ENCODE measurements at regions not wholly inside any gene's neighbourhood (a gene's known extent, or its start where the extent isn't known, plus 50 kb on each side); places are given as distances from the start of the nearest gene placed in this dataset.
"Not testable (repeated sequence)": the region's sequence is repeated elsewhere in the genome, so short reads cannot be mapped to it uniquely, and the experiment has no call there.

DNA sequence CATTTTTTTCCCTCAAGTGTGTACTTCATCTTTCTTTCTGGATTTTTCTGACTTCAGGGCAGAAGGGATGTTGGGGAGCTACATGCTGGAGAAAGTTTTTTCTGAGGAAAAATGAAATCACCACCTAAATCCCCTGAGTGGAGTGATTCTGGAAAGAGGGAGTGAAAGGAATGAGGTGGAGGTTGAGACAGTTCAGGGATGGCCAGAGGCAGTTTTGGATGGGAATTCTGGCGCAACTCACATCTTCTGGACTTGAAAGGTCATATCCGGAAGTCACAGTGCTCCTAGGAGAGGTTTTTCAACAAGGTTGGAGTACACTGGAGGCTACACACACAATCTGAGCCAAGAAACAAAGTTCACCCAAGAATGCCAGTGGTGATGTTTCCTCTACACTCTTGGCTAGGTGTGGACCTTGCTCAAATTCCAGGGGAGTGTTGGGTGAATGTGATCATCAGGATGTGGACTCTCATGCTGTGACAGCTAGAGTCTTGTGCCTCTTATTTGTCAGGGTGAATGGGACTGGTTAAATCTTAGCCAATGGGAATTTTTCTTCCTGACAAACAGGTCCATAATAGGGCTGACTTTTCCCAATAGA is 161.5 kb downstream of the HLX start:
- no peak overlapping the region for H3K27ac Mint-ChIP-seq (ENCODE audit: unreplicated experiment)
- TF ChIP-seq, protein P1, sequence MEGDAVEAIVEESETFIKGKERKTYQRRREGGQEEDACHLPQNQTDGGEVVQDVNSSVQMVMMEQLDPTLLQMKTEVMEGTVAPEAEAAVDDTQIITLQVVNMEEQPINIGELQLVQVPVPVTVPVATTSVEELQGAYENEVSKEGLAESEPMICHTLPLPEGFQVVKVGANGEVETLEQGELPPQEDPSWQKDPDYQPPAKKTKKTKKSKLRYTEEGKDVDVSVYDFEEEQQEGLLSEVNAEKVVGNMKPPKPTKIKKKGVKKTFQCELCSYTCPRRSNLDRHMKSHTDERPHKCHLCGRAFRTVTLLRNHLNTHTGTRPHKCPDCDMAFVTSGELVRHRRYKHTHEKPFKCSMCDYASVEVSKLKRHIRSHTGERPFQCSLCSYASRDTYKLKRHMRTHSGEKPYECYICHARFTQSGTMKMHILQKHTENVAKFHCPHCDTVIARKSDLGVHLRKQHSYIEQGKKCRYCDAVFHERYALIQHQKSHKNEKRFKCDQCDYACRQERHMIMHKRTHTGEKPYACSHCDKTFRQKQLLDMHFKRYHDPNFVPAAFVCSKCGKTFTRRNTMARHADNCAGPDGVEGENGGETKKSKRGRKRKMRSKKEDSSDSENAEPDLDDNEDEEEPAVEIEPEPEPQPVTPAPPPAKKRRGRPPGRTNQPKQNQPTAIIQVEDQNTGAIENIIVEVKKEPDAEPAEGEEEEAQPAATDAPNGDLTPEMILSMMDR (IDR thresholded peaks at IDR 0.05) = no peak
- H3K4me1 Mint-ChIP-seq (ENCODE audit: low read depth) = no peaks in the 10 kb centered on the region
- DNase-seq (ENCODE audit: low spot score) = no peak
- H3K27me3 Mint-ChIP-seq (ENCODE audit: low read depth) = peaks cover 8% of the 10 kb centered on the region
- H3K9me3 Mint-ChIP-seq (ENCODE audit: low read depth) = no peaks in the 10 kb centered on the region
- H3K36me3 Mint-ChIP-seq (ENCODE audit: low read depth) = no peaks in the 10 kb centered on the region
- H3K4me3 Mint-ChIP-seq (ENCODE audit: unreplicated experiment) = no peak overlapping the region

DNA sequence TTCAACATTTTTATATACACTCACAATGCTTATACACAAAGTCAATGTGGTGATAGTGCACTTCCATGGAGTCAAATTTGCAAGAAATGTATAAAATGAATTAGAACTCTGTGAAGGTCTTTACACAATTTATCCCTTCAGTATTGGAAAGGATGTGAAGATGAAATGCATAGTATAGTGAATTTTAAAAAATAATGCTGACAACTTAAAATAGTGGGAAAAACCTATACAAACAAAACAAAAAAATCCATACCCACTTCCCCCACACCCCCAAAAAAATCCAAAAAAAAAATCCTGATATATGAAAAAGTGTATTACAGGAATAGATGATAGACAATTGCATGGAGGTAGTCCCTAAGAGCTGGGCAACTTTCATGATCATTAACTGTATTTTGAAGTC is 165.3 kb downstream of the HLX start:
- H3K36me3 Mint-ChIP-seq (ENCODE audit: low read depth) = peaks cover 2% of the 10 kb centered on the region
- DNase-seq (ENCODE audit: low spot score) = no peak
- peaks cover 8% of the 10 kb centered on the region for H3K4me1 Mint-ChIP-seq (ENCODE audit: low read depth)
- no peak overlapping the region for H3K4me3 Mint-ChIP-seq (ENCODE audit: unreplicated experiment)
- H3K9me3 Mint-ChIP-seq (ENCODE audit: low read depth) = peaks cover 11% of the 10 kb centered on the region
- peaks cover 9% of the 10 kb centered on the region for H3K27me3 Mint-ChIP-seq (ENCODE audit: low read depth)
- no peak overlapping the region for H3K27ac Mint-ChIP-seq (ENCODE audit: unreplicated experiment)
- TF ChIP-seq, protein P1 (IDR thresholded peaks at IDR 0.05) = no peak

DNA sequence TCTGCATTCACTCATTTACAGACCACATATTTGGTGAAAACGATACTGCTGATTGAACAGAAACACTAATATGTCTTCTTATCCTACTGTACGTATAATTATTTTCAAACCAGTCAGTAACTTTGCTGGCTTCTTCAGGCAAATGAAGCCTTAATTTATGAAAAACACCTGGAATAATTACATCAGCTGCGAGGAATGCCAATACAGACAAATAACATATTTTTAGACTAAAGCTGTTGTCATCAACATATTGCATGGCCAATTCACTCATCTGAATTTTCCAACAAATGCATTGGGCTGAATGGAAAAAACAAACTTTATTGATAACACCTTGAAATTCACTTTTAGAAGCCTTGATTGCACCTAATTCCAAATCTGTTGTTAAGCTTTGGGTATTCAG is 165.9 kb downstream of the HLX start:
- H3K4me3 Mint-ChIP-seq (ENCODE audit: unreplicated experiment) = no peak overlapping the region
- peaks cover 10% of the 10 kb centered on the region for H3K27me3 Mint-ChIP-seq (ENCODE audit: low read depth)
- DNase-seq (ENCODE audit: low spot score) = no peak
- no peak overlapping the region for H3K27ac Mint-ChIP-seq (ENCODE audit: unreplicated experiment)
- H3K36me3 Mint-ChIP-seq (ENCODE audit: low read depth) = peaks cover 3% of the 10 kb centered on the region
- peaks cover 8% of the 10 kb centered on the region for H3K4me1 Mint-ChIP-seq (ENCODE audit: low read depth)
- TF ChIP-seq, protein P1 (IDR thresholded peaks at IDR 0.05) = no peak
- peaks cover 17% of the 10 kb centered on the region for H3K9me3 Mint-ChIP-seq (ENCODE audit: low read depth)

DNA sequence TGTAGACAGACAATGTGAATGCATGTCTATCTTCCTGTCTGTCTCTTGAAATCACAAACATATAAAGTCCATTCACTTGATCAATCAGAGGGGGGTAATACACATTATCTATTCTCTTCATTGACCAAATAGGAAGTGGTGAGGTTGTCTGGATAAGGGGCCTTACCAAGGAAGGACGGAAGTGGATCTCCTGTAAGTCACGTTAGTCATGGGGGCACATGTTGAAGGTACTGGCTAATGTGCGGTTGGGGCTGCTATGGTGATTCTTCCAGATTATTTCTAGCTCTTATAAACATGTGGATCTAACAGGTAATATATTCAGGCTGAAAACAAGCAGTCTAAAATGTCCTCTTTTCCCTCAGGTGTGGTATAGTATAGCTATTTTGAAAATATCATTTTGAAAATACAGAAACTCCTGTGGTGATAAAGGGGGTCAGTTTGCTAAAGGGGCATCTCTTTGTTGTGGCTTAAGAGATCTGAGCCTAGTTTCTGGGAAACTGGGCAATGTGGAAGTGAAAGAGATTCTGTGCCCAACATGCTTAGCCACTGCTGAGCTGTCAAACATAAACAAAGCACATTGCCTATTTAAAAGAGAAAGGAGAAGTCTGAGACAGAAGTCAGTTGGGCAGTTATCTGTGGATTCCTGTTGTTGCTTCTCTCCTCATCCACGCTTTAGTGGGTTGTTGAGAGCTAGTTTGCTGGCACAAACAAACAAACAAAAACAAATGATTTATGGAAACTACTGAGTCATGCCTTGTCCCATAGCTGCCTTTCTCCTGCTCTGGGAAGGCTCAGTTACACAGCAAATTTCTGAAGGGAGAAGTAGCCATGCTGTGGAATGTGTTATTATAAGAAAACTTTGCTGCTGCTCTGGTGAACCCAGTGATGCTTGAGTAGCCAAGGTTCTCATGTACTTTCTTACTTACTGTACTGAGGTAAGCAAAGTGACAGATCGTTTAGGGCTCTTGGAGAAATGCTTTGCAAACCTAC is 166.9 kb downstream of the HLX start:
- Mint-ChIP-seq H3K27ac (ENCODE audit: unreplicated experiment) (no peak overlapping the region), H3K36me3 (ENCODE audit: low read depth) (peaks cover 3% of the 10 kb centered on the region), H3K9me3 (ENCODE audit: low read depth) (peaks cover 27% of the 10 kb centered on the region), H3K4me1 (ENCODE audit: low read depth) (peaks cover 8% of the 10 kb centered on the region), H3K4me3 (ENCODE audit: unreplicated experiment) (no peak overlapping the region), H3K27me3 (ENCODE audit: low read depth) (peaks cover 10% of the 10 kb centered on the region)
- no peak for DNase-seq (ENCODE audit: low spot score)
- TF ChIP-seq, protein P1 (IDR thresholded peaks at IDR 0.05) = no peak

DNA sequence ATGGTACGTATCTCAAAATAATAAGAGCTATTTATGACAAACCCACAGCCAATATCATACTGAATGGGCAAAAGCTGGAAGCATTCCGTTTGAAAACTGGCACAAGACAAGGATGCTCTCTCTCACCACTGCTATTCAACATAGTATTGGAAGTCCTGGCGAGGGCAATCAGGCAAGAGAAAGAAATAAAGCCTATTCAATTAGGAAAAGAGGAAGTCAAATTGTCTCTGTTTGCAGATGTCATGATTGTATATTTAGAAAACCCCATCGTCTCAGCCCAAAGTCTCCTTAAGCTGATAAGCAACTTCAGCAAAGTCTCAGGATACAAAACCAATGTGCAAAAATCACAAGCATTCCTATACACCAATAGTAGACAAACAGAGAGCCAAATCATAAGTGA is 172.1 kb downstream of the HLX start:
- not testable (repeated sequence) for H3K36me3 Mint-ChIP-seq (ENCODE audit: low read depth); H3K4me3 Mint-ChIP-seq (ENCODE audit: unreplicated experiment); DNase-seq (ENCODE audit: low spot score); H3K27ac Mint-ChIP-seq (ENCODE audit: unreplicated experiment); H3K4me1 Mint-ChIP-seq (ENCODE audit: low read depth)
- Mint-ChIP-seq H3K27me3 (ENCODE audit: low read depth) (peaks cover 19% of the 10 kb centered on the region), H3K9me3 (ENCODE audit: low read depth) (peaks cover 36% of the 10 kb centered on the region)
